Skin epidermis (tissue), 12 donors: ENCODE measurements at regions not wholly inside any gene's neighbourhood (a gene's known extent, or its start where the extent isn't known, plus 50 kb on each side); places are given as distances from the start of the nearest gene placed in this dataset.

Experiments used
- H3K27ac ChIP-seq, 21 experiments: fragments of 200-600 bp; sonication (generic) in 11 of 21; one replicate each; pipeline ENCODE4 v1.5.0; 2020; ENCODE audit warnings: mild to moderate bottlenecking in 3 of 21, inconsistent platforms in 2 of 21, moderate library complexity in 2 of 21
- H3K4me3 ChIP-seq, 7 experiments: fragments of 200-600 bp; sonication (generic) in 2 of 7; one replicate each; pipeline ENCODE4 v1.5.0; 2020; ENCODE audit warnings: inconsistent platforms in 2 of 7, mild to moderate bottlenecking in 2 of 7, moderate library complexity in 1 of 7

DNA sequence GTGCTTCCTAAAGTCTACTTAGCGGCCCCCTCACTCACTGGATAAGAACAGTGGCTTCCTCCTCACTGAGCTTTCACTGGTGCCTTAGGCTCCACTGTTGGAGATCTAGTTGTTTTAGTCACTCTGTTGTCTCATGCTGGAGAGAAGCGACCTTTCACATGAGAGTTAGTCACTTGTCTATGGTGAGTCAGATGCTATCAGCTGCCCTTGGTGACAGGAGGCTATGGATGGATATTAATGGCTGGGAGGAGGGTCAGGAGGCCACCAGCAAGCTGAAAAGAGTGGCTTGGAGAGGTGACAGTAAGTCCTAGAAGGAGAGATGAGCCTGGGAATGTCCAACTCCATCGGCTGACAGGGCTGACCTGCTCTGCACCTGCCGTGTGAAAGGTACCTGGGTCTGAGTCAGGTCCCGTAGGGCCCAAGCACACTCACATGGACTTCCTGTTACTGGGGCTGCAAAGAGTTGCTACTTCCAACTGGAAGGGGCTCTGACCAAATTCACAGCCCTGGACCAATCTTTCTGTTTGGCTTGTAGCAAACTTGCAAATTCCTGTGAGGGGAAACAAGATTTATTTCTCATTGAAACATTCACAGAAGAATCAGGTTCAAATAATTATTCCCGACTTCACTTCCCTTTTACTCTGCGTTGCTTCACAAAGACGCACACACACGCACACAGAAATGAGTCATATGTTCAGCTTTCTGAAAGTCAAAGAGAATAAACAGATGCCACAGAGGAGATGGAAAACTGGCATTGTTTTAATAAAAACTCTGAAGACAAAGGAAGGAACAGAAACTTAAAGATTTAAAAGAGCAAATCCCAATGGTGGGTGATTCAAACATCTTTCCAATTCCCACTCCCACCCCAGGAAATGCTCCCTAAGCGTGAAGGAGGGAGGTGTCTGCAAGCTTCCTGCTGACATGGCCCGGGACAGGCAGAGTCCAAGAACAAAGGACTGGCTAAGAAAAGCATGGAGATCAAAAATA is 203.5 kb upstream of the TWIST2 start:
- Histone ChIP-seq H3K27ac (peak overlapping the region in 18 of 21 experiments; percentile 24 to 90 (median 70)), H3K4me3 (no peak overlapping the region)

DNA sequence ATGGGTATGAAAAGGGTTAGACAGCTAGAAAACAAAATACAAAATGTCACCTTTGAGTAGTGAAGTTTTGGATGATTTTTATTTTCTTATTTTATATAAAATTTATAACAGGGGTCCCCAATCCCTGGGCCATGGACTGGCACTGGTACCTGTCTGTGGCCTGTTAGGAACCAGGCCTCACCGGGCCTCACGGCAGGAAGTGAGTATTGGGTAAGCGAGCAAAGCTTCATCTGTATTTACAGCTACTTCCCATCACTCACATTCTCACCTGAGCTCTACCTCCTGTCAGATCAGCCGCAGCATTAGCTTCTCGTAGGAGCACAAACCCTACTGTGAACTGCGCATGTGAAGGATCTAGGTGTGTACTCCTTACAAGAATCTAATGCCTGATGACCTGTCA is 202.8 kb upstream of the TWIST2 start:
- H3K27ac ChIP-seq: peak overlapping the region in 17 of 21 experiments; percentile 20 to 90 (median 69)
- H3K4me3 ChIP-seq: no peak overlapping the region

DNA sequence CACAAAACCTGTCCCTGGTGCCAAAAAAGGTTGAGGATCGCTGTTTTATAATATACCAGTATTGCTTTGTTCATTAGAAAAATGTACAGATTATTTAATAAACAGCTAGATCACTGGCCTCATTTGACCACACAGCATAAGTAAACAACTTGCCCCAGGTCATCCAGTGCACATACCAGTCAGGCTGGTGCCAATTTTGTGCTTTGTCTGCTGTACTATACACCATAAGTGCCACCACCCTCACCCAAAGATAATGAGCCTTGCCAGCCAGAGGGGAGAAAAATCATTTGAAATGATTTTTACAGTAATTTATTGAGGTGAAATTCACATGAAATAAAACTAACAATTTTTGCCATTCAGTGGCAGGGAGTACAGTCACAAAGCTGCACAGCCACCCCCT is 202.2 kb upstream of the TWIST2 start:
- Histone ChIP-seq H3K27ac (peak overlapping the region in 6 of 21 experiments; percentile 2 to 90 (median 70)), H3K4me3 (no peak overlapping the region)

DNA sequence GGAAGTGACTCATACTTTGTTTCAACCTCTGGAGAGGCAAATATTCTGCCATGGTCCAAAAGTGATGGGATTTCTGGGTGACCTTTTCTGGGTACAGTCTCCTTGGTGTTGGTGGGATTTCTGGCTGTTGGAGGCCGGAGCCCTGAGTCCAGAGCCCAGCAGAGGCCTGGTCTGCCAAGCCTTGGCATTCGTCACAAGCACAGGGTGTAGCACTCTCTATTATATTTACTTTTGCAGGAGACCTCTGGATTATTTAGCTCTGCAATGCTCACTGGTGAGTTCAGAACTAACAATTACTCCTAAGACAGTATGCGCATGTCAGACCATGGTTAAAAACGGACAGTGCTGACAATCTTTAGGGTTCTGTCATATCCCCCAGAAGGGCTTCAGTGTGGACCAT is 201.6 kb upstream of the TWIST2 start:
- peak overlapping the region in 6 of 21 experiments; percentile 2 to 90 (median 58) for H3K27ac ChIP-seq
- no peak overlapping the region for H3K4me3 ChIP-seq

DNA sequence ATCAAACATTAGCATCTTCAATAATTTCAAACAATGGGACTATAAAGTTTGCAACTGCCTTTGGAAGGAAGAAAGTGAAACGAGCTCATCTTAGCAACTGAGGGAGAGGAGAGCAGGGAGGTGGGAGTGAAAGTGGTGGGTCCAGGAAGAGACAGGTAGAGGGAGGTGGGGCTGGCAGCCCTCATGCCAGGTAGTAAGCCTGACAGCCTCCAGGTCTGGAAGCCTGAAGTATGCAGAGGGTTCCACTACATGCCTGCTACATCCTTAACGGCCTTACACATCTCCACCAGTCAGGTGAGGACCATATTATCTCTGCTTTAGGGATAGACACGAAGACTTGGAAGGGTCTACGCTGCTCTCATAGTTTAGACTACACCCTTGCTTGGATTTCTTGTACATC is 201.1 kb upstream of the TWIST2 start:
- peak overlapping the region in 4 of 21 experiments; percentile 55 to 90 (median 74) for H3K27ac ChIP-seq
- H3K4me3 ChIP-seq: no peak overlapping the region

DNA sequence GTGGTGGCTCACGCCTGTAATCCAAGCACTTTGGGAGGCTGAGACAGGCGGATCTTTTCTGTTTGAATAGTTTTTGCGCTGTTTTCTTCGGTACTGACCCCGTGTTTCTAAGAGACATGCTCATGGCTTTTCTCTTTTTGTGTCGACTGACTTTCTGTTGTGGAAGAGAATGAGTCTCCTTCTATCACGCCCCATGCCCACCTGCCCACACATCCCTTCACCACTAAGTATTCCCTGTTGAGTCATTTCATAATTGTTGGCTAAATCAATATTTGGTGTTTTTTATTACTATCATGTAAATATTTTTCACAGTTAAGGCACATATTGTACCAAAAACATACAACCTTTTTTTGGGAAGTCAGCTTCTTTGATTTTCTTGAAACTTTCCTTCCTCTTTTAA is 198.8 kb upstream of the TWIST2 start:
- Histone ChIP-seq H3K4me3 (no peak overlapping the region), H3K27ac (no peak overlapping the region)

DNA sequence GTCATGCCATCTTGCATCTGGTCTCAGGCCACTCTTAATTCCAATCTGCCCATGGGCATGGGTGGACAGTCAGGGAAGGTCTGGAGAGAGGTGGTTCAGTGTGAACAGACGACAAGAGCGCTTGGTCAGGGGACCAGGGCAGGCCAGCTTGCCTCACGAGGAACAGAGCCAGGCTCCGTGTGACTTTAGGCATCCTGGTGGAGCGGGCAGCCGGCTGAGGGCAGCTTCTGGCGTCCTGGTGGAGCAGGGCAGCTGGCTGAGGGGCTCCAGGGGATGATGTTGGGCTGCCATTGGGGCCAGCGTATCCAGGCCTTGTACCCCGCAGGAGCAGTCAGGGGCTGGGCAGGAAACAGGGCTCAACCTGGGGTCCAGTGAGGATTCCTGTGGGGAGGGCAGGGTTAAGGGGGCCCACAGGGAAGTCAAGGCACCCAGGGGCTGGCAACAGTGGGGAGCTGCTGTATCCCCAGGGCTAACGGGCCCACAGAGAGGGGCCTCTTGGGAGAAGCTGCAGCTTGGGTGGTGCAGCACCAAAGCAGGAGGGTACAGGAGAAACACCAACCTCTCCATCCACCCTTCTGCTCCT is 197.9 kb upstream of the TWIST2 start:
- Histone ChIP-seq H3K4me3 (no peak overlapping the region), H3K27ac (no peak overlapping the region)

DNA sequence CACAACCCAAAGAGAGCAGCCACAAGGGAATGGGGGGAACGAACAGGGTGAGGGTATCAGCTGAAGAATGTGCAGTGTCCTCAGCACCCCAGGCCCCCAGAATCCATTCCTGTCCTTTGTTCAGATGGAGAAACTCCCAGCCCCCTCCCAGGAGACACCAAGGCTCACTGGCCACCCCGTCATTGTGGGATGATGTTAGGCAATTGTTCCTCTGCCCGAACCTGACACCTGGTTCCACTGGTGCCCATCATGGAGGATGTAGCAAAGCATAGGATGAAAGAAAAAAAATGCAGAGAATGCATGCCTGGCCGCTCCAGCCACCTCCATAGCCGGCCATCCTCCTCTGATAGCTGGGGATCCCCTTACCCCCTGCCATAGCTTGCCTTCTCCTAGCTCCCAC is 197.3 kb upstream of the TWIST2 start:
- H3K4me3 ChIP-seq: no peak overlapping the region
- H3K27ac ChIP-seq: no peak overlapping the region

DNA sequence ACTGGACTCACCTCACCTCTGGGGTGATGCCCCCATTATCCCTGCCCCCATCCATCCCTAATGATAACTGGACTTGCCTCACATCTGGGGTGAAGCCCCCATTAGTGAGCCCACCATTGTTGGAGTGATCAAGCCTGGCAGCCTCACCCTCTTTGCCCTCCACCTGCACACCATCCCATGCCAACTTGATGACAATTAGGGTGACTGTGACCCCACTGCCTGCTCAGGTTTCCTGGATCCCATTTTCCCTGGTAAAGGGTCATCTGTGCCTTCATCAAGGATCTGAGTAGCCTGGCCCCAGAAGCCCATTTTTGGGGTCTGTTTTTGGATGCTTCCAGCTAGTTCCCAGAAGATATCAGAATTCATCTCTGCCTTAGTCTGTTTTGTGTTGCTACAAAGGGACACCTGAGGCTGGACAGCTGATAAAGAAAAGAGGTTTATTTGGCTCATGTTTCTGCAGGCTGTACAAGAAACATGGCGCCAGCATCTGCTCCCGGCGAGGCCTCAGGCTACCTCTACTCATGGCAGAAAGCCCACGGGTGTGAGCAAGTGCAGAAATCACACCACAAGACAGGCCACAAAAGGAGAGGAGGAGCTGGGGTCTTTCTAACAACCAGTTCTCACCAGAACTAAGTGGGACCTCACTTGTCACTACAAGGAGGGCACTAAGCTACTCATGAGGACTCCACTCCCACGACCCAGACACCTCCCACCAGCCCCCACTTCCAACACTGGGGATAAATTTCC is 196.4 kb upstream of the TWIST2 start:
- H3K27ac ChIP-seq: no peak overlapping the region
- no peak overlapping the region for H3K4me3 ChIP-seq

DNA sequence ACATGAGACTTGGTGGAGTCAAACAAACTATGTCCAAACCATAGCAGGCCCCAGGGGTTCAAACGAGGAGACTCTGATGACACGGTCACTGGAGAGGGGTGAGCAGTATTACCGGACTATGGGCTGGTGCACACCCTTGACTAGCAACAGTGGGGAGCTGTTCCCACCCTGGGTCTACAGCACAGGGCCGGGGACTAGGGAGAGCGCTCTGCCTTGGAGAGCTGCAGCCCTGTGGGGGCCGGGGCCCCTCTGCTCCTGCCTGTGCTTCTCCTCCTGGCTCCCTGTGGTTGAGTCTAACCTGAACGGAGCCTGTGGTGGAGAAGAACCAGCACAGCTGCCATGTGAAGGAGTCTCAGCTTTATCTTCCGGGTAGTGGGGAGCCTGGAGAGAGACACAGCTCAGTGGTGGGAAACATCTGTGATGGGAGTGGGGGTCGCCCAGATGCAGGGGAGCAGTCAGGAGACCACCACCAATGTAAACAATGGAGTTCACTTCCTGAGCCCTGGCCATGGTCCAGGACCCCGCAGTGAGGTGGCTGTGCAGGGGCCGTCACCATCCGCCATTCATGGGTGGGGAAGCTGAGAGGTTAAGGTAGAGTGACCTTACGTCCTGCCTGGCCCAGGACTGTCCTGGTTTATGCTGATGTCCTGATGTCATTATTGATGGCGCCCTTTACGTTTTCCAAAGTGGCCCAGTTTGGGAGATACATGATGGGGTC is 195.7 kb upstream of the TWIST2 start:
- no peak overlapping the region for H3K27ac ChIP-seq

DNA sequence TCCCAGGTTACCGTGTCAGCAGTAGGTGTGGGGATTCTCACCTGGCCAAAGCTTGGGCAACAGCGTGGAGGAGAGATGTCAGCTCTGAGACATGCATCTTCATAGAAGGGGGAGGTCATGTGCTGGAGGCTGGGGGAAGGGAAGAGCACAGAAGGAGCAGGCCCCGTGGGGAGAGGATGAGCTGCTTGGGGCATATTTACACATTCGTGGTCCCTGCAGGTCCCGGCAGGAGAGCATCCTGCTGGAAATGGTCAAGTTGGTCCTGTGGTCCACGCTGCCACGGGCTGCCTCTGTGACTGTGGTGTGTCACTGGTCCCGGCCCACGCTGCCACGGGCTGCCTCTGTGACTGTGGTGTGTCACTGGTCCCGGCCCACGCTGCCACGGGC is 195.1 kb upstream of the TWIST2 start:
- Histone ChIP-seq H3K27ac (no peak overlapping the region), H3K4me3 (no peak overlapping the region)

More for the DNA sequence above, 195.7 kb upstream of the TWIST2 start:
- no peak overlapping the region for H3K4me3 ChIP-seq

DNA sequence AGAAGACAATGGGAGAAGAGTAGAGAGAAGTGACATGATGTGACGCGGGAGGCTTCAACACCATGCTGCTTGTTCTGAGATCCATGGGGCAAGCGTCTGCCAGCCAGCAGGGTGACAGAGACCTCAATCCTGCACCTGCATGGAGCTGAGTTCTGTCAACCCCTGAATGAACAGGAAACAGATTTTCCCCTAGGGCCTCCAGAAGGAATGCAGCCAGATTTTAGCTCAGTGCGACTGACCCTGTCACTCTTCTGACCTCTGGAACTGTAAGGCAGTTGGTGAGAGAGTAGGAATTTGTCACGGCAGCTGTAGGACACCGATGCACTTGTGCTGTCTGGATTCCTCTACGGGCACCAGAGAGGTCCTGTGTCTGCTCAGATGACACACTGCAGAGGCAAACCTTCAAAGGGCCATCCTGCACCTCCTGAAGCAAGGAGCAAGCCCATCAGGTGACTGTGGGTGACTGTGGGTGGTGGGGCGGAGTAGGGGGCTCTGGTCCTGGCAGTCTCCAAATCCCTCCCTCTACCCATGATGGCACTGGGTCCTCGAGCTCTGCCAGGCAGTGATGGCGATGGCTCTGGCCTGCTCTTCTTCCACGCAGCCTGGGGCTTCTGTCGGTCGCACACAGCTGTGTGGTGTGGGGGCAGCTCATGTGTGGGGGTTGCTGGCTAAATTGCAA is 194.3 kb upstream of the TWIST2 start:
- no peak overlapping the region for H3K27ac ChIP-seq
- H3K4me3 ChIP-seq: no peak overlapping the region

DNA sequence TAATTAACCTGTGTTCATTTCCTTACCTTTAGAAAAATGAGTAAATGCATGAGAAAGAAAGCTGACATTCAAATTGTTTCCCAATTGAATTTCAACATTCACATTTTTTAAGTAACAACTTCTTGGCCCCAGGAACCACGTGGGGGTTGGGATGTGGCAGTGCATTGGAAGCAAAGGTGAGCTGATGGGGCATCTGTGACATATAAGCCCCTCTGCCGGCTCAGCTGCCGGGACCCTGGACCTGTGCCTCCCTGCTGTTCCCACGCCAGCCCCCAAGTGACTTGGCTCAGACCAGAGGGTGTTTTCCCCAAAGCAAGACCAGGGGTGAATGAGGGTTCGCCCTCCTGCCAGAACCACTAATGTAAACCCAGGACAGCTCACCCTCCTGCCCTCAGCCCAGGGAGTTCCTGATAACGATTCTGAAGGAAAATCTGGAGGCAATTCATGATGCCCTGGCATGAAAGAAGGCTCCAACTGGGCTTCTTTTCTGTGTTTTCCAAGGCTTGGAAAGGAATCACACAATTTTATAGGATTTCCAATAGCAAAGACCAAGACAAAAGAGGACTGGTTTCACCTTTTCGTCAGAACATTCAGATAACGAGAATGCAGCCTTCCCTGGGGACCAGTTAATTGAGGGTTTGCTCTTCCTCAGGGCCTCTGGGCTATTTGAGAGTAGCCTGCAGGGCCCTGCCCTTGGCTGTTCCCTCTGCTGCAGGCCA is 193.2 kb upstream of the TWIST2 start:
- no peak overlapping the region for H3K4me3 ChIP-seq

DNA sequence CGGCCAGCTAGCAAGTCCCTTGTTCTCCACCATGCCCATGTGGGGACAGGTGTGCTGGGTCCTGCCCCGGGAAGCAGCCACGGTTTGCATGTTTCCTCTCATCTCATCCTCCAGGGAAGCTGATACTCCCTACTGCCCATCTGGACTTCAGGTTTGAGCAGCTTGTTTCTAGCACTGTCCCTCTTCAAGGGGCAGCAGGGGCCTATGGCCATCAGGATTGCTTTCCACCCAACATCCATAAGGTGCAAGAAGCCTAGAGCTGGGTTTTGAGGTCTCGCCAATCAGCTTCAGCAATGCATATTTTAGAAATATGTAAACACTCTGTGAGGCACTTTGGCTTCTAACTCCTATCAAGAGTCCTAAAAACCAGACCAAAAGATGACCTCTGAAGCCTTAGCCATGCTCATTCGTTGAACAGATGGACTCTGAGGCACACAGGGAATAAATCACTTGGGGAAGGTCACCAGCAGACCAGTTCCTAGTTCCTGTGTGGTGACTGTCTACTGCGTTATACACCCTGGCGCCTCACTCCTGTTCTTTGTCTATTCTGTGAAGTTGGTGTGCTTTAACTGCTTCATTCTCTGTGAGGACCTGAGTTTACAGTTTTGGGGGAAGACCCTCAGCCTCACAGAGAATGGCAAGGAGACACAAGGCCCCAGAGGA is 192.6 kb upstream of the TWIST2 start:
- H3K27ac ChIP-seq: peak overlapping the region in 2 of 21 experiments; percentile 26 to 49
- no peak overlapping the region for H3K4me3 ChIP-seq

More for the DNA sequence above, 193.2 kb upstream of the TWIST2 start:
- H3K27ac ChIP-seq: no peak overlapping the region

DNA sequence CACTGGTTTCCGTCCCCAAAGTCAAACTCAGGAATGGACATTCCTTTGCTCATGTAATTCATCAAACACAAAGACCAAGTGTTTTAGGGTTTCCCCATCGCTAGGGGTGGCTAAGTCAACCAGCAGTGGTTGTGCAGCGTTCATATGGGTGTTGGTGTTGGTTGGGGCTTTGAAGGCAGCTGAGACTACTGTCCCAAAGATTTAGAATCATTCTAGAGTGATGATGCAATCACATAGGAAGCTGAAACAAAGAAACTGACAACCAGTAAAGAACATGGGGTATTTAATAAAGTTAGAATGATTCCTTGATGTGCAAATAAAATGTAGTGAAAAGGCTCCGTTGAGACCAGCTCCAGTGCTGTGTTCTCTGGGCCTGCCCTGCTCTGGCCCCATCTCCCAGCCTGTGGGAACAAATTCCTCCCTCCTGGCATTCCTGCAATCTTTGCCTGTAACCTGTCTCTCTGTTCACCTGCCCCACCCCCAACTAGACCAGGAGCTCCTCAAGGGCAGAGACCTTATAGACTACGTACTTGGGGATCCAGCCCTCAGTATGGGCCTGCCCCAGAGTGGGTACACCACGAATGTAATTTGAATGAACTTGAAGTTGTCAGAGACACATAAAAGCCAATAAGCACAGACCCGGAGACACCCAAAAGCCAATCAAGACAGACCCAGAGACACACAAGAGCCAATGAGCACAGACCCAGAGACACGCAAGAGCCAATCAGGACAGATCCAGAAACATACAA is 191.7 kb upstream of the TWIST2 start:
- H3K27ac ChIP-seq: peak overlapping the region in 11 of 21 experiments; percentile 0 to 75 (median 57)
- H3K4me3 ChIP-seq: no peak overlapping the region

DNA sequence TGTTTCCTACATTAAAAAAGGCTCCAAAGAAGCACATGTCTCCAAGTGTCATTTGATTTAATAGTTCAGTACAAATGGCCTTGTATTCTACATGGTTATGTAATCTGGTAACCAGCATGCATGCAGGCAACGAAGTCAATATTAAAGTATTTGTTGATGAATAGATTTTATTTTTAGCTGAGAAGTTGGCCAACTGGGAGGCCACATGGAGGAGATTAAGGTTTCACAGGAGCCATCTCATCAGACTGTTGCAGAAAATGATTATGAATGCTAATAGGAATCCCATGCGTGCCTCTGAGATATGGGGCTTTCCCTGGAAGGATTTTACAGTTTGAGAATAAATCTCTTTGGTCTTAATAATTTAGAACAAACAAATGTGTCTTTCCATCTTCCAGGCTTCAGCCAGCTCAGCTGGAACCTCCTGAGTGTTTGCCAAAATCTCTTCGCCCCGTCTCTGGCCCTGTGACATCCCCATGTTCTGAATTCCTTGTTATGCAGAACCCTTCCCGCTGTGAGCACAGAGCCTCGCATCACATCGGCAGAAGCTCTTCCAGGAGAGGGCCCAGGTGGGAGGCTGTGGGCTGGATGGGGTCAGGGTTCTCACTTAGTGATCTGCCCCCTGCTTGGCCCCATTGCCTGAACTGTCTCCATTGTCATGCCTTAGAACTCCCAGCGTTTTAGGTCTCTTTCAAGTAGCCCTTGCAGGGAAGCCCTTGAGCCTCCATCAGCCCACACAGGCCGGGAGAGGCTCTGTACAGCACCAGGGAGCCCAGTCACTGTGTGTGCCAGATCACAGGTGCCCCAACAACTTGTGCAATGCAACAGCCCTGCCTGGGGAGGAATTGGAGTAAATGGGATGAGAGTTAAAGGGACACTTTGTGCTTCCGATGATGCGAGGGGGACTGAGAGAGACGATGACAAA is 190.5 kb upstream of the TWIST2 start:
- Histone ChIP-seq H3K4me3 (no peak overlapping the region), H3K27ac (peak overlapping the region in 9 of 21 experiments; percentile 18 to 75 (median 62))
